ENCODE measurements at regions not wholly inside any gene's neighbourhood (a gene's known extent, or its start where the extent isn't known, plus 50 kb on each side); places are given as distances from the start of the nearest gene placed in this dataset.

GRCh38 chr9:113753398-113754119 is 122.5 kb upstream of the ZNF618 start:
- H3K27me3 ChIP-seq (ENCODE audit: insufficient read depth, low read length): no peaks in the 10 kb centered on the region
- no peak overlapping the region for H3K4me3 ChIP-seq (ENCODE audit: low read depth, low read length)
- H4K8ac ChIP-seq (ENCODE audit: low read depth, low read length): no peak overlapping the region
- H4K12ac ChIP-seq (ENCODE audit: low read depth, low read length): no peak overlapping the region
- H3K4me1 ChIP-seq (ENCODE audit: control insufficient read depth in 1 of 2, insufficient read depth in 2 of 2, low read length in 2 of 2): no peaks in the 10 kb centered on the region
- H2BK120ac ChIP-seq (ENCODE audit: insufficient read depth, low read length, poor library complexity): no peak overlapping the region
- H2AK5ac ChIP-seq (ENCODE audit: low read length): no peak overlapping the region
- no peaks in the 10 kb centered on the region for H3K79me2 ChIP-seq (ENCODE audit: control insufficient read depth, insufficient read depth, low read length, poor library complexity)
- no peaks in the 10 kb centered on the region for H3K79me1 ChIP-seq (ENCODE audit: low read length)
- no peaks in the 10 kb centered on the region for H3K36me3 ChIP-seq (ENCODE audit: control insufficient read depth in 1 of 2, insufficient read depth in 2 of 2, low read length in 2 of 2)
- H4K91ac ChIP-seq (ENCODE audit: low read depth, low read length): no peak overlapping the region
- H3K27ac ChIP-seq (ENCODE audit: low read depth, low read length): no peak overlapping the region
- no peak overlapping the region for H3K4ac ChIP-seq (ENCODE audit: low read depth, low read length)
- H2BK12ac ChIP-seq (ENCODE audit: low read length): no peak overlapping the region
- no peak overlapping the region for H3K18ac ChIP-seq (ENCODE audit: low read length)
- no peak overlapping the region for H3K23ac ChIP-seq (ENCODE audit: low read length)
- no peak for DNase-seq
- no CpG with 5 or more reads among the region's 7 CpGs for WGBS (ENCODE audit: extremely low coverage, insufficient coverage, insufficient read length)
- no peak overlapping the region for H3K9ac ChIP-seq (ENCODE audit: low read length)
- H3K14ac ChIP-seq (ENCODE audit: low read length): no peak overlapping the region
- no peaks in the 10 kb centered on the region for H3K9me3 ChIP-seq (ENCODE audit: insufficient read depth, low read depth, low read length)
- H2AFZ ChIP-seq (ENCODE audit: insufficient read depth, low read length, poor library complexity): no peak overlapping the region
- H2BK5ac ChIP-seq (ENCODE audit: low read depth, low read length, poor library complexity): no peak overlapping the region
- no peak overlapping the region for H3K4me2 ChIP-seq (ENCODE audit: low read length)

- no peak overlapping the region for H3K27ac ChIP-seq (ENCODE audit: low read depth, low read length)
- no peak overlapping the region for H3K9ac ChIP-seq (ENCODE audit: low read length)
- H4K12ac ChIP-seq (ENCODE audit: low read depth, low read length): no peak overlapping the region
- no peaks in the 10 kb centered on the region for H3K36me3 ChIP-seq (ENCODE audit: control insufficient read depth in 1 of 2, insufficient read depth in 2 of 2, low read length in 2 of 2)
- H3K4me2 ChIP-seq (ENCODE audit: low read length): no peak overlapping the region
- H3K79me1 ChIP-seq (ENCODE audit: low read length): no peaks in the 10 kb centered on the region
- H2BK5ac ChIP-seq (ENCODE audit: low read depth, low read length, poor library complexity): no peak overlapping the region
- no peak for DNase-seq
- H4K91ac ChIP-seq (ENCODE audit: low read depth, low read length): no peak overlapping the region
- no peak overlapping the region for H2AK5ac ChIP-seq (ENCODE audit: low read length)
- no peak overlapping the region for H3K4ac ChIP-seq (ENCODE audit: low read depth, low read length)
- H3K14ac ChIP-seq (ENCODE audit: low read length): no peak overlapping the region
- no peaks in the 10 kb centered on the region for H3K79me2 ChIP-seq (ENCODE audit: control insufficient read depth, insufficient read depth, low read length, poor library complexity)
- no peak overlapping the region for H3K4me3 ChIP-seq (ENCODE audit: low read depth, low read length)
- H2AFZ ChIP-seq (ENCODE audit: insufficient read depth, low read length, poor library complexity): no peak overlapping the region
- peaks cover 3% of the 10 kb centered on the region for H3K9me3 ChIP-seq (ENCODE audit: insufficient read depth, low read depth, low read length)
- no peak overlapping the region for H2BK120ac ChIP-seq (ENCODE audit: insufficient read depth, low read length, poor library complexity)
- no peak overlapping the region for H3K18ac ChIP-seq (ENCODE audit: low read length)
- no peak overlapping the region for H4K8ac ChIP-seq (ENCODE audit: low read depth, low read length)
- no peak overlapping the region for H2BK12ac ChIP-seq (ENCODE audit: low read length)
- H3K4me1 ChIP-seq (ENCODE audit: control insufficient read depth in 1 of 2, insufficient read depth in 2 of 2, low read length in 2 of 2): no peaks in the 10 kb centered on the region
- no peak overlapping the region for H3K23ac ChIP-seq (ENCODE audit: low read length)
- no peaks in the 10 kb centered on the region for H3K27me3 ChIP-seq (ENCODE audit: insufficient read depth, low read length)
- WGBS (ENCODE audit: extremely low coverage, insufficient coverage, insufficient read length): no CpG with 5 or more reads among the region's 2 CpGs
These were observed 121.4 kb upstream of the ZNF618 start for GRCh38 chr9:113754739-113755138.

- no peak overlapping the region for H4K8ac ChIP-seq (ENCODE audit: low read depth, low read length)
- H2AK5ac ChIP-seq (ENCODE audit: low read length): no peak overlapping the region
- no peaks in the 10 kb centered on the region for H3K36me3 ChIP-seq (ENCODE audit: control insufficient read depth in 1 of 2, insufficient read depth in 2 of 2, low read length in 2 of 2)
- no peak overlapping the region for H3K23ac ChIP-seq (ENCODE audit: low read length)
- no peak overlapping the region for H3K4ac ChIP-seq (ENCODE audit: low read depth, low read length)
- H3K27ac ChIP-seq (ENCODE audit: low read depth, low read length): no peak overlapping the region
- H3K4me2 ChIP-seq (ENCODE audit: low read length): no peak overlapping the region
- no peak overlapping the region for H3K4me3 ChIP-seq (ENCODE audit: low read depth, low read length)
- H2BK5ac ChIP-seq (ENCODE audit: low read depth, low read length, poor library complexity): no peak overlapping the region
- no peak overlapping the region for H2BK120ac ChIP-seq (ENCODE audit: insufficient read depth, low read length, poor library complexity)
- peaks cover 3% of the 10 kb centered on the region for H3K9me3 ChIP-seq (ENCODE audit: insufficient read depth, low read depth, low read length)
- H3K14ac ChIP-seq (ENCODE audit: low read length): no peak overlapping the region
- no peak overlapping the region for H2AFZ ChIP-seq (ENCODE audit: insufficient read depth, low read length, poor library complexity)
- H4K12ac ChIP-seq (ENCODE audit: low read depth, low read length): no peak overlapping the region
- WGBS (ENCODE audit: extremely low coverage, insufficient coverage, insufficient read length): no CpG with 5 or more reads among the region's 4 CpGs
- no peak overlapping the region for H2BK12ac ChIP-seq (ENCODE audit: low read length)
- H3K79me1 ChIP-seq (ENCODE audit: low read length): no peaks in the 10 kb centered on the region
- no peak overlapping the region for H4K91ac ChIP-seq (ENCODE audit: low read depth, low read length)
- no peak overlapping the region for H3K18ac ChIP-seq (ENCODE audit: low read length)
- no peak overlapping the region for H3K9ac ChIP-seq (ENCODE audit: low read length)
- H3K27me3 ChIP-seq (ENCODE audit: insufficient read depth, low read length): no peaks in the 10 kb centered on the region
- no peaks in the 10 kb centered on the region for H3K4me1 ChIP-seq (ENCODE audit: control insufficient read depth in 1 of 2, insufficient read depth in 2 of 2, low read length in 2 of 2)
- H3K79me2 ChIP-seq (ENCODE audit: control insufficient read depth, insufficient read depth, low read length, poor library complexity): no peaks in the 10 kb centered on the region
- DNase-seq: no peak
These were observed 120.7 kb upstream of the ZNF618 start for GRCh38 chr9:113755433-113755832.

- no peak overlapping the region for H2BK12ac ChIP-seq (ENCODE audit: low read length)
- H3K9me3 ChIP-seq (ENCODE audit: insufficient read depth, low read depth, low read length): peaks cover 3% of the 10 kb centered on the region
- no peaks in the 10 kb centered on the region for H3K4me1 ChIP-seq (ENCODE audit: control insufficient read depth in 1 of 2, insufficient read depth in 2 of 2, low read length in 2 of 2)
- H3K79me2 ChIP-seq (ENCODE audit: control insufficient read depth, insufficient read depth, low read length, poor library complexity): no peaks in the 10 kb centered on the region
- no peak overlapping the region for H4K91ac ChIP-seq (ENCODE audit: low read depth, low read length)
- H2AK5ac ChIP-seq (ENCODE audit: low read length): no peak overlapping the region
- H2BK5ac ChIP-seq (ENCODE audit: low read depth, low read length, poor library complexity): no peak overlapping the region
- no peaks in the 10 kb centered on the region for H3K36me3 ChIP-seq (ENCODE audit: control insufficient read depth in 1 of 2, insufficient read depth in 2 of 2, low read length in 2 of 2)
- H3K79me1 ChIP-seq (ENCODE audit: low read length): no peaks in the 10 kb centered on the region
- H3K18ac ChIP-seq (ENCODE audit: low read length): no peak overlapping the region
- H3K14ac ChIP-seq (ENCODE audit: low read length): no peak overlapping the region
- H3K4me2 ChIP-seq (ENCODE audit: low read length): no peak overlapping the region
- H3K27me3 ChIP-seq (ENCODE audit: insufficient read depth, low read length): no peaks in the 10 kb centered on the region
- H3K23ac ChIP-seq (ENCODE audit: low read length): no peak overlapping the region
- H3K27ac ChIP-seq (ENCODE audit: low read depth, low read length): no peak overlapping the region
- no peak for DNase-seq
- H4K12ac ChIP-seq (ENCODE audit: low read depth, low read length): no peak overlapping the region
- H2BK120ac ChIP-seq (ENCODE audit: insufficient read depth, low read length, poor library complexity): no peak overlapping the region
- H3K4ac ChIP-seq (ENCODE audit: low read depth, low read length): no peak overlapping the region
- H3K9ac ChIP-seq (ENCODE audit: low read length): no peak overlapping the region
- no CpG with 5 or more reads among the region's 3 CpGs for WGBS (ENCODE audit: extremely low coverage, insufficient coverage, insufficient read length)
- H2AFZ ChIP-seq (ENCODE audit: insufficient read depth, low read length, poor library complexity): no peak overlapping the region
- no peak overlapping the region for H4K8ac ChIP-seq (ENCODE audit: low read depth, low read length)
- no peak overlapping the region for H3K4me3 ChIP-seq (ENCODE audit: low read depth, low read length)
These were observed 119.5 kb upstream of the ZNF618 start for GRCh38 chr9:113756476-113757192.
